K562 (cell line): ENCODE measurements at regions not wholly inside any gene's neighbourhood (a gene's known extent, or its start where the extent isn't known, plus 50 kb on each side); places are given as distances from the start of the nearest gene placed in this dataset.

Experiments used
- ATAC-seq: fragments of 200-7000 bp; cut with Tn5 transposase; 3 replicates; pipeline ENCODE4 v1.9.1; 2020; ENCODE audit warnings: moderate library complexity
- BruUV-seq: library from RNA; stranded (reverse); fragments of 400-500 nt; replicated peaks from 2 replicates; lab custom pipeline; 2021; lab: Mats Ljungman, UMichigan
- CTCF ChIA-PET: fragments of 300-600 bp; formaldehyde crosslinking; extraction: SDS; loops from one replicate; lab custom pipeline; 2021; ENCODE audit warnings: low intra/inter-chr PET ratio; lab: Yijun Ruan, JAX
- POLR2A ChIA-PET: fragments of 300-600, 350-650 bp; sonication (Branson Sonifier 250); formaldehyde crosslinking; extraction: SDS; loops from one replicate; lab custom pipeline; 2021; ENCODE audit warnings: antibody characterized with exemption, inconsistent platforms; lab: Yijun Ruan, JAX
- DNase-seq, 4 experiments: peaks; one replicate each; pipeline versions ENCODE4 v3.0.0 to v3.0.0-alpha.2; 2011 to 2018; ENCODE audit warnings: low spot score in 3 of 4, mixed read lengths in 3 of 4; ENCODE audit errors: extremely low read depth in 1 of 4
- FAIRE-seq: peaks from 2 replicates; lab custom pipeline; 2011; peaks lifted over from hg19 to GRCh38; lab: Jason Lieb, UNC
- H2AFZ ChIP-seq: 2 replicates; pipeline ENCODE4 v1.6.0; 2011; ENCODE audit warnings: low read depth, low read length, control low read depth, inconsistent platforms
- H3K27ac ChIP-seq: fragments of 200-600 bp; 3 replicates; pipeline ENCODE4 v1.8.0; 2011; ENCODE audit warnings: low read depth, mild to moderate bottlenecking, control low read depth, inconsistent platforms, low read length, moderate library complexity, mixed read lengths; ENCODE audit errors: extremely low read depth
- H3K27me3 ChIP-seq, 2 experiments: fragments of 300-600 bp in 1 of 2; 2 replicates in 1 of 2; 3 replicates in 1 of 2; pipeline versions ENCODE4 v1.6.0 to v1.8.0; 2011; ENCODE audit warnings: inconsistent platforms in 2 of 2, low read length in 2 of 2, mild to moderate bottlenecking in 1 of 2, mixed read lengths in 1 of 2, moderate library complexity in 1 of 2; ENCODE audit not compliant: control insufficient read depth in 2 of 2, insufficient read depth in 2 of 2
- H3K36me3 ChIP-seq: fragments of 300-600 bp; 3 replicates; pipeline ENCODE4 v1.8.0; 2011; ENCODE audit warnings: mild to moderate bottlenecking, low read length, inconsistent platforms; ENCODE audit not compliant: control insufficient read depth, insufficient read depth
- H3K4me1 ChIP-seq, 2 experiments: fragments of 200-600 bp in 1 of 2; replicated peaks in 1 of 2; 2 replicates in 1 of 2; 3 replicates in 1 of 2; pipeline versions ENCODE4 v1.5.1 to v1.8.0; 2011; ENCODE audit warnings: inconsistent platforms in 2 of 2, low read length in 2 of 2, mild to moderate bottlenecking in 1 of 2, mixed read lengths in 1 of 2, moderate library complexity in 1 of 2; ENCODE audit not compliant: control insufficient read depth in 2 of 2, insufficient read depth in 2 of 2
- H3K4me2 ChIP-seq: 2 replicates; pipeline ENCODE4 v1.6.1; 2011; ENCODE audit warnings: low read length, control low read depth, inconsistent platforms, mixed read lengths; ENCODE audit not compliant: insufficient read depth
- H3K4me3 ChIP-seq: fragments of 200-600 bp; sonication (generic), shearing (Covaris generic); 2 replicates; pipeline ENCODE4 v1.5.1; 2016; ENCODE audit warnings: control low read depth, inconsistent platforms
- H3K79me2 ChIP-seq: fragments of 200-600 bp; 3 replicates; pipeline ENCODE4 v1.8.0; 2011; ENCODE audit warnings: low read length, inconsistent platforms; ENCODE audit not compliant: control insufficient read depth, insufficient read depth
- H3K9ac ChIP-seq, 2 experiments: 2 replicates each; pipeline versions ENCODE4 v1.6.0 to v1.6.1; 2011; ENCODE audit warnings: low read depth in 2 of 2, low read length in 2 of 2, control low read depth in 1 of 2, inconsistent platforms in 1 of 2, mild to moderate bottlenecking in 1 of 2, mixed read lengths in 1 of 2; ENCODE audit not compliant: insufficient read depth in 1 of 2
- H3K9me1 ChIP-seq: one replicate; pipeline ENCODE4 v1.6.0; 2011; ENCODE audit warnings: inconsistent platforms, mild to moderate bottlenecking, low read length, moderate library complexity; ENCODE audit not compliant: control insufficient read depth, insufficient read depth
- H3K9me3 ChIP-seq: replicated peaks from 2 replicates; pipeline ENCODE4 v1.5.1; 2011; ENCODE audit warnings: low read depth, low read length, inconsistent platforms; ENCODE audit not compliant: control insufficient read depth, insufficient read depth
- H4K20me1 ChIP-seq: replicated peaks from 2 replicates; pipeline ENCODE4 v1.6.1; 2011; ENCODE audit warnings: low read length, inconsistent platforms, mixed read lengths; ENCODE audit not compliant: control insufficient read depth, insufficient read depth
- ARID3A ChIP-seq: IDR thresholded peaks from 2 replicates; pipeline ENCODE4 v1.6.1; 2012; ENCODE audit warnings: low read depth, low read length, improper control_type of control experiment, borderline replicate concordance
- CC2D1A ChIP-seq: fragments of 450-650 bp; IDR thresholded peaks from 2 replicates; pipeline ENCODE4 v1.6.1; 2017; ENCODE audit warnings: mild to moderate bottlenecking
- DPF2 ChIP-seq: fragments of 450-650 bp; IDR thresholded peaks from 2 replicates; pipeline ENCODE4 v1.6.1; 2016
- EHMT2 ChIP-seq: fragments of 450-650 bp; IDR thresholded peaks from 2 replicates; pipeline ENCODE4 v1.6.1; 2018; ENCODE audit warnings: antibody characterized with exemption
- HMGXB4 ChIP-seq: sonication (generic); formaldehyde crosslinking; IDR thresholded peaks from 2 replicates; pipeline ENCODE4 v1.8.1; 2023; ENCODE audit warnings: mild to moderate bottlenecking, missing genetic modification reagents
- JUND ChIP-seq, 2 experiments: IDR thresholded peaks; 2 replicates in 1 of 2; 3 replicates in 1 of 2; pipeline ENCODE4 v1.6.1; 2011; ENCODE audit warnings: borderline replicate concordance in 2 of 2, low read depth in 2 of 2, low read length in 2 of 2, improper control_type of control experiment in 1 of 2, missing biosample characterization in 1 of 2, missing genetic modification characterization in 1 of 2, missing genetic modification reagents in 1 of 2
- MTF1 ChIP-seq: fragments of 250-450 bp; sonication (Bioruptor Pico); IDR thresholded peaks from 2 replicates; pipeline ENCODE4 v1.9.0; 2021; ENCODE audit warnings: moderate library complexity, mild to moderate bottlenecking, inconsistent platforms, borderline replicate concordance
- NCOA6 ChIP-seq: fragments of 450-650 bp; IDR thresholded peaks from 2 replicates; pipeline ENCODE4 v1.6.1; 2017; ENCODE audit warnings: mild to moderate bottlenecking
- NUFIP1 ChIP-seq: fragments of 450-650 bp; IDR thresholded peaks from 2 replicates; pipeline ENCODE4 v1.6.1; 2018; ENCODE audit not compliant: partially characterized antibody
- RFX5 ChIP-seq: IDR thresholded peaks from 2 replicates; pipeline ENCODE4 v1.6.1; 2011; ENCODE audit warnings: low read depth, mild to moderate bottlenecking, improper control_type of control experiment, low read length
- RFX7 ChIP-seq: fragments of 250-450 bp; sonication (Bioruptor Pico); IDR thresholded peaks from 2 replicates; pipeline ENCODE4 v1.5.1; 2021; ENCODE audit warnings: mild to moderate bottlenecking
- SIN3A ChIP-seq, 2 experiments: fragments of 150-350 bp in 1 of 2; IDR thresholded peaks; 2 replicates each; pipeline ENCODE4 v1.6.1; 2011 to 2016; ENCODE audit warnings: borderline replicate concordance in 2 of 2, low read depth in 2 of 2, low read length in 2 of 2, mild to moderate bottlenecking in 2 of 2, moderate library complexity in 2 of 2; ENCODE audit not compliant: control insufficient read depth in 1 of 2
- TAF7 ChIP-seq: fragments of 450-650 bp; IDR thresholded peaks from 2 replicates; pipeline ENCODE4 v1.6.1; 2016; ENCODE audit warnings: missing genetic modification characterization, missing compliant biosample characterization
- XRCC4 ChIP-seq: IDR thresholded peaks from one replicate; pipeline ENCODE4 v1.6.1; 2011; ENCODE audit not compliant: insufficient read depth, insufficient read length; ENCODE audit errors: extremely low read depth
- ZNF511 ChIP-seq: sonication (generic); formaldehyde crosslinking; IDR thresholded peaks from 2 replicates; pipeline ENCODE4 v1.8.0; 2022; ENCODE audit warnings: mild to moderate bottlenecking, missing genetic modification reagents
- ZNF764 ChIP-seq: fragments of 250-450 bp; sonication (Bioruptor Pico); IDR thresholded peaks from 2 replicates; pipeline ENCODE4 v1.4.0; 2020; ENCODE audit warnings: low read depth, mild to moderate bottlenecking, moderate library complexity
- WGBS: fragments of 100-300 bp; shearing (Covaris generic); methylation state at CpG from one replicate; pipeline ENCODE4 v1.1.6; 2016; ENCODE audit warnings: low coverage, mixed read lengths; ENCODE audit not compliant: insufficient coverage; ENCODE audit errors: missing lambda C conversion rate; 5-methylcytosine and 5-hydroxymethylcytosine counted together
- in situ Hi-C: fragments of 300-500 bp; cut with MboI; formaldehyde crosslinking; loops from 4 replicates; pipeline ENCODE4 v1.15.0; 2018; ENCODE audit warnings: inconsistent platforms, mixed read lengths
- intact Hi-C: fragments of 100-400 bp; cut with micrococcal nuclease; formaldehyde crosslinking; loops from 2 replicates; pipeline ENCODE4 v1.14.2; 2022
- TF ChIP-seq, protein P1 (sequence below): fragments of 450-650 bp; IDR thresholded peaks from 2 replicates; pipeline ENCODE4 v1.7.0; 2016; ENCODE audit warnings: borderline replicate concordance

- H3K9ac ChIP-seq: no peak overlapping the region
- TF ChIP-seq JUND (IDR thresholded peaks at IDR 0.05; ENCODE audit: borderline replicate concordance, low read depth, low read length): no peak
- TF ChIP-seq JUND (tag; IDR thresholded peaks at IDR 0.05; ENCODE audit: borderline replicate concordance, low read depth, low read length): no peak
- no peak for TF ChIP-seq TAF7 (tag)
- TF ChIP-seq, protein P1, sequence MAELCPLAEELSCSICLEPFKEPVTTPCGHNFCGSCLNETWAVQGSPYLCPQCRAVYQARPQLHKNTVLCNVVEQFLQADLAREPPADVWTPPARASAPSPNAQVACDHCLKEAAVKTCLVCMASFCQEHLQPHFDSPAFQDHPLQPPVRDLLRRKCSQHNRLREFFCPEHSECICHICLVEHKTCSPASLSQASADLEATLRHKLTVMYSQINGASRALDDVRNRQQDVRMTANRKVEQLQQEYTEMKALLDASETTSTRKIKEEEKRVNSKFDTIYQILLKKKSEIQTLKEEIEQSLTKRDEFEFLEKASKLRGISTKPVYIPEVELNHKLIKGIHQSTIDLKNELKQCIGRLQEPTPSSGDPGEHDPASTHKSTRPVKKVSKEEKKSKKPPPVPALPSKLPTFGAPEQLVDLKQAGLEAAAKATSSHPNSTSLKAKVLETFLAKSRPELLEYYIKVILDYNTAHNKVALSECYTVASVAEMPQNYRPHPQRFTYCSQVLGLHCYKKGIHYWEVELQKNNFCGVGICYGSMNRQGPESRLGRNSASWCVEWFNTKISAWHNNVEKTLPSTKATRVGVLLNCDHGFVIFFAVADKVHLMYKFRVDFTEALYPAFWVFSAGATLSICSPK: no peak
- no peak for TF ChIP-seq RFX7 (CRISPR knock-in tag)
- no peak for TF ChIP-seq XRCC4
- TF ChIP-seq ARID3A: no peak
- no peak for TF ChIP-seq ZNF511 (CRISPR knock-in tag)
- TF ChIP-seq MTF1 (CRISPR knock-in tag): no peak
- TF ChIP-seq EHMT2: no peak
- no peak for TF ChIP-seq NUFIP1
- no peak for TF ChIP-seq RFX5
- no peak for TF ChIP-seq DPF2
- no peak for TF ChIP-seq CC2D1A
- TF ChIP-seq ZNF764 (CRISPR knock-in tag): no peak
- no peak for TF ChIP-seq HMGXB4 (CRISPR knock-in tag)
- TF ChIP-seq SIN3A (IDR thresholded peaks at IDR 0.05; ENCODE audit: borderline replicate concordance in 2 of 2, control insufficient read depth in 1 of 2, low read depth in 2 of 2, low read length in 2 of 2): no peak
- TF ChIP-seq NCOA6: no peak
Observed at GRCh38 chr2:65652066-65652465, 219.7 kb upstream of the SPRED2 start.

More at GRCh38 chr2:65652066-65652465, 219.7 kb upstream of the SPRED2 start:
- H3K4me2 ChIP-seq: no peak overlapping the region
- no peak for FAIRE-seq
- no peaks in the 10 kb centered on the region for H3K36me3 ChIP-seq
- H3K79me2 ChIP-seq: no peaks in the 10 kb centered on the region
- in situ Hi-C loops (no loop called here), intact Hi-C loops (no loop called here)
- ChIA-PET CTCF (no interaction called here), POLR2A (interaction anchor here (0.6 kb wide), 1 partner anchor 15 kb away, joined by 3 read pairs; no protein-coding TSS in a partner anchor)
- ATAC-seq: no peak
- H3K9me1 ChIP-seq: no peaks in the 10 kb centered on the region
- DNase-seq: no peak
- H3K9me3 ChIP-seq: no peaks in the 10 kb centered on the region
- no peak overlapping the region for H2AFZ ChIP-seq
- BruUV-seq: no TSS peak
- no peaks in the 10 kb centered on the region for H3K4me1 ChIP-seq
- H4K20me1 ChIP-seq: no peaks in the 10 kb centered on the region
- peaks cover 4 to 7% of the 10 kb centered on the region in 2 experiments; a peak in 2 of 5 replicates for H3K27me3 ChIP-seq
- H3K27ac ChIP-seq: no peak overlapping the region
- no peak overlapping the region for H3K4me3 ChIP-seq
- WGBS: 0% methylated on average over 1 of the region's 1 CpG
